Suppressor macrophage treated with lipopolysaccharide for 4 hours (primary cell): ENCODE measurements at regions not wholly inside any gene's neighbourhood (a gene's known extent, or its start where the extent isn't known, plus 50 kb on each side); places are given as distances from the start of the nearest gene placed in this dataset.
A peak's percentile ranks its signal among the peaks of the same experiment; 100 is the strongest.

Source experiments
- DNase-seq: peaks from one replicate; pipeline ENCODE4 v3.0.0-alpha.2; 2020

GRCh38 chr6:169960521-169960885 lies 209.1 kb downstream of the ERMARD start:
- no peak for DNase-seq

- DNase-seq = no peak
Observed at GRCh38 chr6:169960003-169960344, 208.6 kb downstream of the ERMARD start.

- peak; percentile 20 for DNase-seq
Observed at GRCh38 chr6:169959136-169960002, 207.9 kb downstream of the ERMARD start.

GRCh38 chr6:169958510-169958909 lies 207.1 kb downstream of the ERMARD start:
- no peak for DNase-seq

GRCh38 chr6:169957351-169957963 lies 206.0 kb downstream of the ERMARD start:
- DNase-seq = no peak

GRCh38 chr6:169956580-169956979 lies 205.2 kb downstream of the ERMARD start:
- DNase-seq = no peak

GRCh38 chr6:169955731-169956437 lies 204.5 kb downstream of the ERMARD start:
- peak; percentile 41 for DNase-seq

GRCh38 chr6:169954977-169955376 lies 203.6 kb downstream of the ERMARD start:
- DNase-seq = no peak

GRCh38 chr6:169953686-169954085 lies 202.3 kb downstream of the ERMARD start:
- no peak for DNase-seq

- DNase-seq = peak; percentile 34
Observed at GRCh38 chr6:169950558-169950957, 199.1 kb downstream of the ERMARD start.

- DNase-seq = no peak
Observed at GRCh38 chr6:169949511-169950097, 198.2 kb downstream of the ERMARD start.

- DNase-seq = no peak
Observed at GRCh38 chr6:169946971-169947370, 195.5 kb downstream of the ERMARD start.

GRCh38 chr6:169945117-169945516 lies 193.7 kb downstream of the ERMARD start:
- DNase-seq = no peak

GRCh38 chr6:169944415-169944814 lies 193.0 kb downstream of the ERMARD start:
- no peak for DNase-seq

GRCh38 chr6:169944061-169944337 lies 192.6 kb downstream of the ERMARD start:
- no peak for DNase-seq

GRCh38 chr6:169943241-169944060 lies 192.0 kb downstream of the ERMARD start:
- DNase-seq = no peak

- no peak for DNase-seq
Observed at GRCh38 chr6:169942173-169942572, 190.8 kb downstream of the ERMARD start.

- DNase-seq = no peak
Observed at GRCh38 chr6:169940481-169941271, 189.3 kb downstream of the ERMARD start.

GRCh38 chr6:169939554-169940164 lies 188.2 kb downstream of the ERMARD start:
- no peak for DNase-seq

- DNase-seq = no peak
Observed at GRCh38 chr6:169938731-169939130, 187.3 kb downstream of the ERMARD start.

- no peak for DNase-seq
Observed at GRCh38 chr6:169938262-169938701, 186.9 kb downstream of the ERMARD start.
